Ureter (tissue), 1 donor: ENCODE measurements at regions not wholly inside any gene's neighbourhood (a gene's known extent, or its start where the extent isn't known, plus 50 kb on each side); places are given as distances from the start of the nearest gene placed in this dataset.
"Not testable (repeated sequence)": the region's sequence is repeated elsewhere in the genome, so short reads cannot be mapped to it uniquely, and the experiment has no call there.

Experiments used
- DNase-seq: peaks from one replicate; pipeline ENCODE4 v3.0.0-alpha.2; 2020; ENCODE audit warnings: low spot score
- donor health status: DM: yes; HTN: yes; CAD: no.

DNA sequence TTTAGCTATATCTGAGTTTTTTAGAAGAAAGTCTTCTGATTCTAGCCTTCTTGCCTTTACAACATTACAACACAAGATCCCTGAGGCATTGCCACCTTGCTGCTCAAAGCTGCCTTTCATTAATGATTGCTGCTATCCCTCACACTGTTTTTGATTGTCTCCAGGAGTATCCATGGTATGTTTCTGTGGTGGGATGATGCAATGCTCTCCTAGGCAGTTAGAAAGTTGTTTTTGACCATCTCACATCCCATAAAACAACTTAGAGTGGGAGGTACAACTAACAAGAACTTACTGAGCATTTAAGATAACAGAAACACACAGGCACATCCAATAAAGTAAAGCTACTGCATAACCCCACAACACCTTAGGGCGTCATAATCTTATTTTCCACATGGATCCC is 1156.0 kb upstream of the LRRTM3 start:
- DNase-seq: no peak

DNA sequence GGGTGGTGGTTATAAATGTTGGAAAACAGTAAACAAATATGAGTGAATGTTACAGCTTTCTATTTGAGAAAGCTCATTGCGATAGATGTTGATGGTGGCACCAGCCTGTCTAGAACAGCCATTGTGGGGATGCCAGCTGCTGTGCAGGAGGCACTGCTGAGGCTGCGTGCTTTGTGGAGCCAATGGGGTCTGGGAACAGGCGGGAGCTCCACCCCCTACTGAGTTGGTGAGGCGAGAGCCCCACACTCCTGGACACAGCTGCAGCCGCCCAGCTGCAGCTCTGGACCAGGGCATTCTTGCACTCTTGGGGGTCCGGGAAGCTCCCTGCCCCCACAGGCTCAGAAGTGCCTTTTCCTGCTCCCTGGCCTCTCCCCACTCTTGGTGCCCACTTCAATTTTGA is 1147.1 kb upstream of the LRRTM3 start:
- no peak for DNase-seq

DNA sequence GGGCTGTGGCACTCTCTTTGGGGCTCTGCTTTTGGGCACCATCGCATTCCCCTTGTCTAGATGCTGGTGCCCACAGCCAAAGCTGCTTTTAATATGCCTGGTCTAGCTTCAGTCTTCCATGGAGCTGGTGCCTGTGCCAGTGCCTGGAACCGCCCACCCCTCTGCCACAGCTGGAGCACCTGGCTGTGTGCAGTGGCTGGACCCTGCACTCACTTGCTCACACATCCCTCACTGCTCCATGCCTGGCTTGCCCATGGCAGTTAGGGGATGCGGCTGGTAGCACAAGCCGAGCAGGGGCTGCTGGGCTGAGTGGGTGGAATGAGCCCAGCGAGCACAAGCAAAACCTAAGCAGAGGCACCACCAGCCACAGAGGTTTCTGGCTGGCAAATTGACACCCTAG is 1145.9 kb upstream of the LRRTM3 start:
- no peak for DNase-seq

DNA sequence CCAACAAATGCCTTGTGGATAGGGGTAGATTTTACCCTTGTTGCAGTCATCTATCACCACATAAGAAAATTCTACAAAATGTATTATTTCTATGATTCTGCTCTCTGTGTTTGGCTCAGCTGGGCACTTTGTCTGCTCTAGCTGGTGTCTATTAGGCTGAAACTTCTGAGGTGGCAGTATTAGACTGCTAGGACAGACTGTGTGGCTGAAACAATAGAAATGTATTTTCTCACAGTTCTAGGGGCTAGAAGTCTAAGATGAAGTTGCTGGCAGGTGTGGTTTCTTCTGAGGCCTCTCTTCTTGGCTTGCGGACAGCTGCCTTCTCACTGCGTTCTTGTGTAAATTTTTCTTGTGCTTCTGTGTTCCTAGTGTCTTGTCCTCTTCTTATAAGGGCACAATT is 1139.6 kb upstream of the LRRTM3 start:
- no peak for DNase-seq

DNA sequence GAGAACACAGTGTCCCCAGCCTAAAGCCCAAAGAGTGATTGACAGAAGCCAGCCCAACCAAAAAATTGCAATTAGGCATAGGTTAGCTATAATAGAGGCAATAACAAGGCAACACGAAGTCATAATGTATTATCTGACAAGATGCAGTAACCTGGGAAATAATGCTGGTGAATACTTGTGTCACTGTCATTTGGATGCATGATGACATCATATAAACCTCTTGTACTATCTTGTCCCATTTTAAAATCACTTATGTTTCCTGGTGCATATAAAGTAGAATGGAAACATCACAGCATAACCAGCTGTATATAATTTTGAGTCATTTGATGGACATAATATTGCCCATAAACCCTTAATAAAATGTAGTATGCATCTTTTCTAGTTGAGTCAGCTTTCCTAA is 1138.3 kb upstream of the LRRTM3 start:
- no peak for DNase-seq

DNA sequence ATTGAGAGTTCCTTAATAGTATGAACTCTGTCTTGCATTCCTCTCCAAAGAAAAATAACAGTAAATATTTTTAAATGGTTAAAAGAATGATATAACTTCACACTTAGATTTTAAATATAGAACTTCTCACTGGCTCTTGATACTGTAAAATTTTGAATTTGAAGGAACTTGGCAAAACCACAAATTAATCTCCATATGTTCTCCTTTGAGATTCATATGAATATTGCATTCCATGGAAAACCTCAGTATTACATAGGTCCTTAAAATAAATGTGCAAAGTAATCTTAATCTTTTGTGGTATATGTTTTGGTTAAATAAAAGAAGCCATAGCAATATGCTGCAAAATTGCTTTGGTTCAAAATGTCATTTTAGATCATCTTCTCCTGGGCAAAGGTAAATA is 1137.6 kb upstream of the LRRTM3 start:
- DNase-seq: no peak

DNA sequence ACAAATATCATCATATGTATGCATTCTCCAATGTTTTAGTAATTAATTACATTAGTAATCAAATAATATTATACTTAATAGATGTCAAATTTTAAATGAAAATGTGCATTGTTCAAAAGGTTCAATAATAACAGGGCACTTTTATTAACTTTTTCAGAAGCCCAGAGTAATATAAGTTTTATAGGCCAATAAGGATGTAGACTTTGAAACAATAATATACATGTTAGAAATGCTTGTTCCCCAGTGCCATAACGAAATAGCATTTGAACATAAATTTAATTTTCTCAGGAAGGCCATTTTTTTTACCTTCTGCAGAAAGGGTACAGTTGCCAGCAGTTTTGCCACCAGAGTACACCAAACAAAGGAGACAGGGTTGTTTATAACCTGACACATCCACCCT is 1133.9 kb upstream of the LRRTM3 start:
- DNase-seq: no peak

DNA sequence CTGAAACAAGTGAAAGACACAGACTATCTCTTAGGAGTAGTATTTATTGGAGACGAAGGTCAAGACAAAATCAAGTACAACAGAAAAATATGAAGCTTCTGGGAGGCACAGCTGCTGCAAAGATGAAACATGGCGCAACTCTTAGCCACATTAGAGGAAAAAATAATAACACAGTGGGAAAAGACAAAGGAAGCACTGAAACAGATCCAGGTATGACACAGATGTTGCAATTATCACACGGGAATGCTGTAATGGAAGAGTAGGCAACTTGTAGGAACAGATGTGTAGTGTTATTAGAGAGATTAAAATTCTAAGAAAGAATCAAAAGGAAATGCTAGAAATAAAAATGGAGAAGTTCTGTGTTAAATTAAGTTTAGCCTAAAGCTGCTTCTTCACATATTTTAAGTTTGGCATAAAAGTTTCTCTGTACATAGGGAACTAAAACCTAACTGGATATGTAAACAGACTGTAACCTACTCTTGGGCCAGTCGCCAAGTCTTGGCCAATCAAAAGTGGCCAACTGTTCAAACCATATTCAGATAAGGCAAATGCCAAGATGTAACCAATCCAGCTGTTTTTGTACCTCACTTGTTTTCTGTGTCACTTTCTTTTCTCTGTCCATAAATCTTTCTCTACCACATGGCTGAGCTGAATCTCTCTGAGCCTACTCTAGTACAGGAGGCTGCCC is 1132.0 kb upstream of the LRRTM3 start:
- no peak for DNase-seq

DNA sequence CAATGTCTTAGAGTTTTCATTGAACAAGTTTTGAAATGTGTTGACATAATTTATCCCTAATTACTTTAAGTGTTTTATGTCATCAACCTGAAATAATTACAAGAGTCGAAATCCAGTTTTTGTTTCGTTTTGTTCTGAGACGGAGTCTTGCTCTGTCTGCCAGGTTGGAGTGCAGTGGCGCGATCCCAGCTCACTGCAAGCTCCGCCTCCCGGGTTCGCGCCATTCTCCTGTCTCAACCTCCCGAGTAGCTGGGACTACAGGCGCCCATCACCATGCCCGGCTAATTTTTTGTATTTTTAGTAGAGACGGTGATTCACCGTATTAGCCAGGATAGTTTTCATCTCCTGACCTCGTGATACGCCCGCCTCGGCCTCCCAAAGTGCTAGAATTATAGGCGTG is 1131.0 kb upstream of the LRRTM3 start:
- not testable (repeated sequence) for DNase-seq

DNA sequence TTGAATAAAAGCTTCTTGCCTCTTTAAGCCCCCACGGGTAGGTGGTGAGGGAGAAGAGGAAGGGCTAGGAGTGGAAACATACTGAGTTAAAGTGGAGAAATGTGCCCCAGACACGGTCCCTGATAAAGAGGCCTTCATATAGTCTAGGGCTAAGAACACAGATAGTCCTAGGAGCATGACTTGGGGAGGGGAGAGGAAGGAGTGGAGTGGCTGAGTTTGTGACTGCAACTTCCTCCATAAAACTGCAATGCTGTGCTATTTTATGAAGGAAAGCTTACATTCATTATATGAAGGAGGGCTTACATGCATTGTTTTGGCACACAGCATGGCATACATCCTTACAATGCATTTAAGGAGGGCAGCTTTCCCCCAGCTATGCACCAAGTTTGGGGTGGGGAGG is 1129.4 kb upstream of the LRRTM3 start:
- no peak for DNase-seq

DNA sequence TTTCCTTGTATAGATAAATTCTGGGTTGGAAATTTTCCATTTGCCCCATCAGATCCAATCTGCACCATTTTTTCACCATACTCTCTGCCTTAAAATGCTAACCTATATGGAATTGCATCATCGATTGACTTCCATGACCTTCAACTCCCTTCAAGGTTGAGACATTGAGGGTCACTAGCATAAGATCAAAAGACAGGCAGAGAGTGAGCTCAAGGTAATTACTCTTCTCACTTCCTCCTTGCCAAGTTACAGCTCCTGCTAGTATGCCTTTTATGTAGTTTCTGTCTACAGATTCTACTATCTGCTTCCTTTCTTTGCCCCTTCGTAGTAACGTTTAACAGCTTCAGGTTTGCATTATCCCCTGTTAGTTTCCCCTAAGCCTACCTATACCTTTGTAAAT is 1127.7 kb upstream of the LRRTM3 start:
- DNase-seq: no peak

DNA sequence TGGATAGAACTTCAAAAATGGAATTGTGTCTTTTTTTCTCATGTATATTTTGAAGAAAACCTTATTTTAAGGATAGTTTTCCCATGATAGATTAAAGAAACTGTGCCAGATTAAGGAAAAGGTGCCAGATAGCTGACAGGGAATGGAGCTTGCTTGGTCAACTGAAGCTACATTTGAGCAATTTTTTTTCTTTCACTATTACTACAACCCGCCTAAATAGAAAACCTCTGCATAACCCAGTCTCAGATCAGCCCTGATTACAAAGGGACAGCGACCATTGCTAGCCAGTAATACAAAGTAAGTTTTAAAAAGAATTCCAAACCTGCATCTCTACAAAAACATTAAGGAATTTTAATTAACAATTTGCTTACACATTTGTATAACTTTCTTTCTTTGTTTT is 1123.4 kb upstream of the LRRTM3 start:
- no peak for DNase-seq

DNA sequence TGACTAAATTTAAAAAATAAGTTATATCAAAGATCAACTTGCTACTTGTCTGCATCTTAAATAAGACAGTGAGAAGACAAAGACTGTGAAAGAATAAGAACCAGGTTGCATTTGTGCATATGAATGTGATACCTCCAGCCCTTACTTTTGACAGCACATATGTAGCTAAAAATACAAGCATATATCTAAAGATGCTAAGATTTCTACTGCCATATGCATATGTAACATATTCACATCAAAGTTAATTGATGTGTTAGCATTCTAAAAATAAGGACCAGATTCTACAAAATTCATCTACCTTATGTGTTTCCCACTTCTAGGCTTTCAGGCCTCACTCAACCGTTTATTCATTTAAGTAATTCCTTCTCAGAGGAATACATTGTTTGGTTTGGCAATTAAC is 1120.3 kb upstream of the LRRTM3 start:
- DNase-seq: no peak

DNA sequence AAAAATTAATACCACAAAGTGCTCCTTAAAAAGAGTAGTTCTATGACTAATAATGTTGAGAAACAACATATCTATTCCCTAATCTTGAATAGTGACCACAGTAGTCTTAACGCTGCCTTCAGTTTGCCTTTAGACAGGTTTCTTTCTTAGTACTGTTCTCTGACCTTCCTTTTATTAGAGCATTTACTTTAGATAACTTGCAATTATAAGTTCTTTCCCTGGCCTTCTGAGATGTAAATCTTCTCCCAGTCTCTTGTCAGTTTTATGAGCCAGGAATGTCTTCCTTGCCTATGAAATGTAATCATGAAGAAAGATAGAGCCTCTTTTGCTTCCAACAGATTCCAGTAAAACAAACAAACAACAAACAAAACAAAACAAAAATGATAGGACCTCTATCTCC is 1119.8 kb upstream of the LRRTM3 start:
- no peak for DNase-seq

DNA sequence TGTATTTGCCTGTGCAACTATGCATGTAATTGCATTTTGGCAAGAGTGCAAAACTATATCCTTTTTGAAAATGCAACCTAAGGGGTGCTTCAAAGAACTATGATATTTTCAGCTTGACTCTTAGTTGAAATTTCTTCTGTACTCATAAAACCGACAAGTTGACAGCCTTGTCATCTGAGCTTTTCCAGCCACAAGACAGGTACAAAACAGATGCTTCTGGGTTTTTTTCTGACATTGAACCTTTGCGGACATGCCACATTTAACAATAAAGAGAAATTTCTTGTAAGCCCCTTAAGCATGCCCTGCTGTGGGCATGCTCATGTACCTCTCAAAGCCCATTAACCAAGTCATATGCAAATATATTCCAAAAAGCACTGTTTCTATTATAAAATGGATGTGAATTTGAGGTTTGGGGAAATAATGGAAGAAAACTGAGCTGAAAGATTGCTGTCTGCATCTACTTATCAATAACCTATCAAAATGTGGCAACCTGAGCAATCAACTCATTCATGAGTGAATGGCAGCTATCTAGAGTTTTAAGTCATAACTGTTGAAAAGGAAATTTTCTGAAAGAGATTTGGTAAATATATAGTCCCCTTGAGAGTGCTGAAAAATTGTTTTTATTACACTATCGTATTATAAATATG is 1117.0 kb upstream of the LRRTM3 start:
- no peak for DNase-seq

DNA sequence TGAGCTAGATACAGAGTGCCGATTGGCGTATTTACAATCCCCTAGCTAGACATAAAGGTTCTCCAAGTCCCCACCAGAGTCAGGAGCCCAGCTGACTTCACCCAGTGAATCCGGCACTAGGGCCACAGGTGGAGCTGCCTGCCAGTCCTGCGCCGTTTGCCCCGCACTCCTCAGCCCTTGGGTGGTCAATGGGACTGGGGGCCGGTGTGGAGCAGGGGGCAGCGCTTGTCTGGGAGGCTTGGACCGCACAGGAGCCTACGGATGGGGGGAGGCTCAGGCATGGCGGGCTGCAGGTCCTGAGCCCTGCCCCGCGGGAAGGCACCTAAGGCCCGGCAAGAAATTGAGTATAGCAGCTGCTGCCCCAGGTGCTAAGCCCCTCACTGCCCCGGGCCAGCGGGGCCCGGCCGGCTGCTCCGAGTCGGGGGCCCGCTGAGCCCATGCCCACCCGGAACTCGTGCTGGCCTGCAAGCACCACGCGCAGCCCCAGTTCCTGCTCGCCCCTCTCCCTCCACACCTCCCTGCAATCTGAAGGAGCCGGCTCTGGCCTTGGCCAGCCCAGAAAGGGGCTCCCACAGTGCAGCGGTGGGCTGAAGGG is 1113.8 kb upstream of the LRRTM3 start:
- DNase-seq: no peak

DNA sequence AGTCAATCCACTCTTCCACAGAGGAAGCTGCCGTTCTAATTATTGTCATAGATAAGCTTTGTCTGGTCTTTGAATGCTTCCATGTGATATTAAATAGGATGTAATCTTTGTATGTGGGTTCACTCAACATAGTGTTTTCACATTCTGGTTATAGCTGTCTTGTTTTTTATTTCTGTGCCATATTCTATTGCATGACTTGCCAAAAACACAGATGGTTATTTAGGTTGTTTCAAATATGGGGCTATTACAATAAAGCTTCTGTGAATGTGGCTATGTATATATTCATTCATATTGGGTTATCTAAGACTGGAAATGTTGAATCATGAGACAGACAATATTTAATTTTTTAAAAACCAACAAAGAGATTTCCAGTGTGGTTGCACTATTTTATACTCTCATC is 1109.3 kb upstream of the LRRTM3 start:
- no peak for DNase-seq

DNA sequence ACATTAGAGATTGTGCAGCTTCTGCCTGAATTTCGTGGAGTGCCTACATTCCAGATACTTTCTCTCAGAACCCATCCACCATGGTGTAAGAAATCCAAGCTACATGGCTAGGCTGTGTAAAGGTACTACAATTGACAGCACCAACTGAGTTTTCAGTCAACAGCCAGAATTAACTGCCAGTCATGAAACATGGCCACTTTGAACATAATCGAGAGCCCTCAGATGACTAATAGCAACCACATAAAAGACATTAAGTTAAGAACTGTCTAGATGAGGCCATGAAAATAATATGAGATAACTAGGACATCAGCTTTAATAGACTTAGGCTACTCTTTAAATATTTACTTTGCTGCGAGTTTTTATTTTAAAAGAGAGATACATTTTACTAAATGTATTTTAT is 1106.8 kb upstream of the LRRTM3 start:
- DNase-seq: no peak

DNA sequence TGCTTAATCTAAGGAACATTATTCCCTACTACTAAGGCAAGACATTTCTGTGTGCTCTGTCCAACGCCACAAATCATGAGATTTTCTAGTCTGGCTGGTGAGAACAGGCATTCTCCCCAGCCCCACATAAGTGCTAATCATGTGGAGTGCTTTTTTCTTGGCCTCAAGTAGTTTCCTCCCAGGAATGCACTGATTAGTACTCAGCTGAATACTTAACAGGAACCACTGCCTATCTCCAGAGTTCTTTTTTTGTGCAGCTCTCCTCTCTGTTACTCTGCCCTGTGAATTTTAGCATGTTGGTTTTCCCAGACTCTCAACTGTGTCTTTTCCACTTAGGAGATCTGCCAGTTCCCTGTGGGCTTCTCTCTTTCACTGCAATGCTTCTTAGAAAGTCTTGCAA is 1098.5 kb upstream of the LRRTM3 start:
- DNase-seq: no peak

DNA sequence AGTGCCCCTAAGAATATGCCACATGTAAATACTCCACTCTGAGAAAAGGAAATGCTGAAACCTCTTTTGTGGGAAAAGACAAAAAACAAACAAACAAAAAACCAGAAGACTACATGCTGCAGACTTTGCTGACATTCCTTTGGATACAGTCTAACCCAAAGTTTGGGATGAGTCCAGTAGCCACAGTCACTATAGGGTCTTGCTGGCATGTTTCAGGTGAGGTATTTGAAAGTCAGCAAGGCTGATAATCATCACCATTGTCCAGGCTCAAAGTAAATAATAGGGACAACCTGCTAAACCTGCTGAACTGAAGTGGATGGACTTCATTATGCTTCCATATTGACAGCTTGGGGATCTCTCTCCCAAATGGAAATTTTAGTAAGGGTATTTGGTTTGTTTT is 1087.0 kb upstream of the LRRTM3 start:
- no peak for DNase-seq

DNA sequence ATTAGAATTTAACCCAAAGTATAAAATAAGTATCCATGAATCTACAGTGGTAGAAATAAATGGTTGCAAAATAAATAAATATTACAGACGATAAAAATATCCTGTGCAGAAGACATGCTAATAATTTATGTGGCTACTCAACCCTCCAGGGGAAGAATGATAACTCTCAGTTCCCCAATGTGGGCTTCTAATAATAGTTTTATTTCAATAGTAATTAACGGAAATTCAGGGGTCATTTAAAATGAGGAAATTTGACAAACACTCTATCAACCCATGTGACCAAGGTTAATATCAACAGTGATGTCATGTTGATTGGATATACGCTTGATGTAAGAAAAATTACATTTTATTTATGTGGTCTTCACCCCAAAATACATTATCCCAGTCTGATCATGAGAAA is 1082.6 kb upstream of the LRRTM3 start:
- no peak for DNase-seq

DNA sequence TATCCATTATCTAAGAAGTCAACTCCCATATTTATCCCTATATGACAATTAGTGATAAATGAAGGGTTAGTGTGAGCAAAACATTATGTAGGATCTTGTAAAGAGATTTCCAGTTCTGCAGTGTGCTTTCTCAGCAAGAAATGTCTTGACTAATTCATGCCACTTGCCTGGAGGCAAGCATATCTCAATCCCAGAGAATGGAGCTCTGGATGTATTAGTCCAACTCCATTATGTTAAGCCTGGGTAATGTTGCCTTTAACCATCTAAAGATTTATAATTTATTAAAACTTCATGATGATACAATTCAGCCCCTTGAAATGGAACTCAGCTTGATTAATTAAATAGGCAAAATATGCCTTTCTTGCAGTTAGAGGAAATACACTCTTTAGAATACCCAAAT is 1079.9 kb upstream of the LRRTM3 start:
- no peak for DNase-seq

DNA sequence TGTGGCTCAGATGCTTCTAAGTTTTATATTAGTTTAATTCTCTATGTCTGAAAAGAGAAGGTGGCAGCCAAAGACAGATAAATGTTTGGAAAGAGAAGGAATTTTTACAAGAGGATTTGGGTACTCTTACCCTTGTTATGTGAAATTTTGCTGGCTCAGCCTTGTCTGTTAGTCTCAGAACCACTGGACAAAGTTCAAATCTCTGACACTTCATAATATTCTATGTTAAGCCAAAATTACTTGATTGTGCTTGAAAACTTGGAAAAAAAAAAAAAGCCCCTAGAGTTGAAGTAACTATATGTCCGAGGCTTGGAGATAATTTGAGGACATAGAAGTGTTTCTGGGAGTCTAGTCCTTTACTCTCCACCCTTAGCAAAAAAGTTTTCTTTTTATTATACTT is 1079.3 kb upstream of the LRRTM3 start:
- no peak for DNase-seq

DNA sequence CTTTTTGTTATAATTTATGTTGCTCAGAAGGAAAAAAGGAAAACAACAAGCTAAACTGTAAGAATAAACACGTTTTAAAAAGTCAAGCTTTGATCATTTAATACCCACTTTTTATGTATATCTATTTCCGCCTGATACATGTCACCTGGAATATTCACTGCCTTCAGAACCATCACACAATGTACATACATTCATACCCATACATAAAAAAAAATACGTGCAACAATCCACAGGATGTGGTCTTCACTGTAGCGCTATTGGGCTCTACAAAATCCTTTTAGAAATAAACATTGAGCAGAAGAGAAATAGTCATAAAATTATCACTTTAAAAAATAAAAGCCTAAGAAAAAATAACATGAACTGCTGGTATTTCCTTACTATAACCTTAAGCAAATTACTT is 1078.9 kb upstream of the LRRTM3 start:
- DNase-seq: no peak
